ENCODE measurements at regions not wholly inside any gene's neighbourhood (a gene's known extent, or its start where the extent isn't known, plus 50 kb on each side); places are given as distances from the start of the nearest gene placed in this dataset.
"Not testable (repeated sequence)": the region's sequence is repeated elsewhere in the genome, so short reads cannot be mapped to it uniquely, and the experiment has no call there.

- DNase-seq (ENCODE audit: low spot score) = no peak
These were observed 1186.5 kb downstream of the TYW1 start for GRCh38 chr7:68183176-68183575.

- DNase-seq (ENCODE audit: low spot score) = no peak
These were observed 1189.2 kb downstream of the TYW1 start for GRCh38 chr7:68185631-68186456.

GRCh38 chr7:68187532-68187931 lies 1190.9 kb downstream of the TYW1 start:
- DNase-seq (ENCODE audit: low spot score) = no peak

- no peak for DNase-seq (ENCODE audit: low spot score)
These were observed 1196.3 kb downstream of the TYW1 start for GRCh38 chr7:68192941-68193340.

GRCh38 chr7:68195642-68196041 lies 1199.0 kb downstream of the TYW1 start:
- DNase-seq (ENCODE audit: low spot score) = not testable (repeated sequence)

- no peak for DNase-seq (ENCODE audit: low spot score)
These were observed 1203.5 kb downstream of the TYW1 start for GRCh38 chr7:68200051-68200670.

GRCh38 chr7:68203251-68203650 lies 1206.6 kb downstream of the TYW1 start:
- no peak for DNase-seq (ENCODE audit: low spot score)

- DNase-seq (ENCODE audit: low spot score) = no peak
These were observed 1209.2 kb downstream of the TYW1 start for GRCh38 chr7:68205826-68206225.

- DNase-seq (ENCODE audit: low spot score) = no peak
These were observed 1210.4 kb downstream of the TYW1 start for GRCh38 chr7:68206946-68207485.

- DNase-seq (ENCODE audit: low spot score) = no peak
These were observed 1211.0 kb downstream of the TYW1 start for GRCh38 chr7:68207676-68208075.

- no peak for DNase-seq (ENCODE audit: low spot score)
These were observed 1212.9 kb downstream of the TYW1 start for GRCh38 chr7:68209486-68209885.

- no peak for DNase-seq (ENCODE audit: low spot score)
These were observed 1217.2 kb downstream of the TYW1 start for GRCh38 chr7:68213838-68214237.

- DNase-seq (ENCODE audit: low spot score) = no peak
These were observed 1219.4 kb downstream of the TYW1 start for GRCh38 chr7:68216051-68216450.

- DNase-seq (ENCODE audit: low spot score) = no peak
These were observed 1220.8 kb downstream of the TYW1 start for GRCh38 chr7:68217426-68217825.

GRCh38 chr7:68218461-68218860 lies 1221.8 kb downstream of the TYW1 start:
- no peak for DNase-seq (ENCODE audit: low spot score)

- DNase-seq (ENCODE audit: low spot score) = no peak
These were observed 1225.7 kb downstream of the TYW1 start for GRCh38 chr7:68222311-68222710.

- DNase-seq (ENCODE audit: low spot score) = no peak
These were observed 1227.6 kb downstream of the TYW1 start for GRCh38 chr7:68224041-68224741.

- not testable (repeated sequence) for DNase-seq (ENCODE audit: low spot score)
These were observed 1234.4 kb downstream of the TYW1 start for GRCh38 chr7:68231011-68231410.

- DNase-seq (ENCODE audit: low spot score) = no peak
These were observed 1239.3 kb downstream of the TYW1 start for GRCh38 chr7:68235937-68236336.

- no peak for DNase-seq (ENCODE audit: low spot score)
These were observed 1241.7 kb downstream of the TYW1 start for GRCh38 chr7:68238204-68238805.

- no peak for DNase-seq (ENCODE audit: low spot score)
These were observed 1246.5 kb downstream of the TYW1 start for GRCh38 chr7:68243128-68243527.

GRCh38 chr7:68244389-68244788 lies 1247.8 kb downstream of the TYW1 start:
- DNase-seq (ENCODE audit: low spot score) = no peak
